A673 (cell line): ENCODE measurements at regions not wholly inside any gene's neighbourhood (a gene's known extent, or its start where the extent isn't known, plus 50 kb on each side); places are given as distances from the start of the nearest gene placed in this dataset.

Source experiments
- BruUV-seq: library from RNA; stranded (reverse); fragments of 400-500 nt; replicated peaks from 2 replicates; lab custom pipeline; 2021; lab: Mats Ljungman, UMichigan
- CTCF ChIA-PET: fragments of 300-600 bp; sonication (Branson Sonifier 250); formaldehyde crosslinking; loops from one replicate; lab custom pipeline; 2022; ENCODE audit warnings: antibody characterized with exemption; lab: Charles Lee
- POLR2A ChIA-PET: fragments of 300-600 bp; sonication (Branson Sonifier 250); formaldehyde crosslinking; loops from one replicate; lab custom pipeline; 2022; ENCODE audit warnings: antibody characterized with exemption; ENCODE audit not compliant: low non-redundant PET; lab: Charles Lee
- DNase-seq: peaks from one replicate; pipeline ENCODE4 v3.0.0-alpha.2; 2015; ENCODE audit warnings: low spot score
- H3K27ac ChIP-seq: fragments of 200-600 bp; sonication (generic); 2 replicates; pipeline ENCODE4 v1.5.1; 2016; ENCODE audit warnings: mixed run types, low read depth, mild to moderate bottlenecking, mixed read lengths, antibody characterized with exemption, low read length; ENCODE audit not compliant: poor library complexity, severe bottlenecking
- H3K27me3 ChIP-seq: fragments of 200-600 bp; sonication (generic); replicated peaks from 2 replicates; pipeline ENCODE4 v1.6.1; 2017; ENCODE audit warnings: mixed run types, low read depth, mild to moderate bottlenecking, mixed read lengths, antibody characterized with exemption, low read length; ENCODE audit not compliant: insufficient read depth, poor library complexity
- H3K36me3 ChIP-seq: fragments of 200-600 bp; sonication (generic); 2 replicates; pipeline ENCODE4 v1.6.1; 2016; ENCODE audit warnings: mixed run types, mild to moderate bottlenecking, mixed read lengths, antibody characterized with exemption, low read length; ENCODE audit not compliant: insufficient read depth, poor library complexity, severe bottlenecking
- H3K4me1 ChIP-seq: fragments of 200-600 bp; sonication (generic); 2 replicates; pipeline ENCODE4 v1.6.1; 2017; ENCODE audit warnings: mixed run types, mild to moderate bottlenecking, mixed read lengths, antibody characterized with exemption, low read length; ENCODE audit not compliant: insufficient read depth, poor library complexity, severe bottlenecking
- H3K4me3 ChIP-seq: fragments of 200-600 bp; sonication (generic); 2 replicates; pipeline ENCODE4 v1.5.1; 2016; ENCODE audit warnings: low read depth, mixed run types, mild to moderate bottlenecking, mixed read lengths, low read length; ENCODE audit not compliant: poor library complexity, severe bottlenecking
- H3K9me3 ChIP-seq: fragments of 200-600 bp; sonication (generic); 2 replicates; pipeline ENCODE4 v1.6.1; 2016; ENCODE audit warnings: mixed run types, low read depth, mild to moderate bottlenecking, mixed read lengths, antibody characterized with exemption, low read length; ENCODE audit not compliant: poor library complexity, severe bottlenecking
- EZH2 ChIP-seq: fragments of 200-600 bp; sonication (generic); IDR thresholded peaks from 2 replicates; pipeline ENCODE4 v1.6.1; 2017; ENCODE audit warnings: borderline replicate concordance, low read depth, mild to moderate bottlenecking, mixed read lengths, antibody characterized with exemption, low read length; ENCODE audit not compliant: poor library complexity, severe bottlenecking
- intact Hi-C: fragments of 100-400 bp; cut with micrococcal nuclease; formaldehyde crosslinking; loops from one replicate; pipeline ENCODE4 v1.10.0; 2022; ENCODE audit not compliant: unreplicated experiment
- TF ChIP-seq, protein P1 (sequence below): fragments of 300-800, 200-600 bp; sonication (generic); conservative IDR thresholded peaks from 2 replicates; pipeline ENCODE4 v1.5.1; 2017; ENCODE audit warnings: low read depth, mild to moderate bottlenecking, antibody characterized with exemption, low read length, moderate library complexity, mixed read lengths

DNA sequence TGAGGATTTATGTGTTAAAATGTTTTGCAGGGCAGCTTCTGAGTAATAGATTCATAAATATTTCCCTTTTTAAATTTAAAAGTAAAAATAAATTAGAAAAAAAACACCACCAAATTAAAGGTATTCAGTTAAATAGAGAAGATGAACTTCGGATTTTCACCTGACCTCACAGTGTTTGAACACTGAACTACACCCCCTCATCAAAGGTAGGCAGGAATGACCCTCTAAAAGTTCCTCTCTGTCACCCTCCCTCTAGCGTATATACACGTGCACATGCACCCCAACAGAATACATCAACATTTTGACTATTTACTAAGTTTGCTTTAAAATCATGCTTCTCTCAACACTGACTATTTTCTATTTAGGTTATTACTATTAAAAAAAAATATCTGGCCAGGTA lies 528.3 kb downstream of the QKI start:
- POLR2A ChIA-PET: no interaction called here
- CTCF ChIA-PET: no interaction called here

DNA sequence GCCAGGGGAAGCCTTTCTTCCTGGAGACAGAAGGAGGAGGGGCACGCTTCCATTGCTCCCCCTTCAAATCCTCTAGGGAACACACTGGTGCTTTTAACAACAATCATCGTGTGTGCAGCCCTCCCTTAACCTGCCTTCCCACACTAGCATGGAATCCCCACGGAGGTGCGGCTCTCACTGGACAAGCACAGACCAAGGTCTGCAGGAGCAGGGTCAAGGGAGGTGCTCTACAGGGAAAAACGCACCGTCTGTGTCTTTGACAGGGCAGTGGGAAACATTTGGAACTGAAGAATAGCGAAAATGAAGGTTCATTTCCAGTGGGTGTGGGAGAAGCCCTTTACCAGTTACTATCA lies 527.1 kb downstream of the QKI start:
- Histone ChIP-seq H3K27me3 (no peaks in the 10 kb centered on the region), H3K4me3 (no peak overlapping the region), H3K9me3 (no peaks in the 10 kb centered on the region), H3K36me3 (no peaks in the 10 kb centered on the region), H3K27ac (peak overlapping the region; percentile 69), H3K4me1 (peaks cover 31% of the 10 kb centered on the region)
- CTCF ChIA-PET: no interaction called here
- no TSS peak for BruUV-seq
- POLR2A ChIA-PET: no interaction called here
- no peak for DNase-seq
- intact Hi-C loops: no loop called here
- TF ChIP-seq, protein P1, sequence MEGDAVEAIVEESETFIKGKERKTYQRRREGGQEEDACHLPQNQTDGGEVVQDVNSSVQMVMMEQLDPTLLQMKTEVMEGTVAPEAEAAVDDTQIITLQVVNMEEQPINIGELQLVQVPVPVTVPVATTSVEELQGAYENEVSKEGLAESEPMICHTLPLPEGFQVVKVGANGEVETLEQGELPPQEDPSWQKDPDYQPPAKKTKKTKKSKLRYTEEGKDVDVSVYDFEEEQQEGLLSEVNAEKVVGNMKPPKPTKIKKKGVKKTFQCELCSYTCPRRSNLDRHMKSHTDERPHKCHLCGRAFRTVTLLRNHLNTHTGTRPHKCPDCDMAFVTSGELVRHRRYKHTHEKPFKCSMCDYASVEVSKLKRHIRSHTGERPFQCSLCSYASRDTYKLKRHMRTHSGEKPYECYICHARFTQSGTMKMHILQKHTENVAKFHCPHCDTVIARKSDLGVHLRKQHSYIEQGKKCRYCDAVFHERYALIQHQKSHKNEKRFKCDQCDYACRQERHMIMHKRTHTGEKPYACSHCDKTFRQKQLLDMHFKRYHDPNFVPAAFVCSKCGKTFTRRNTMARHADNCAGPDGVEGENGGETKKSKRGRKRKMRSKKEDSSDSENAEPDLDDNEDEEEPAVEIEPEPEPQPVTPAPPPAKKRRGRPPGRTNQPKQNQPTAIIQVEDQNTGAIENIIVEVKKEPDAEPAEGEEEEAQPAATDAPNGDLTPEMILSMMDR: no peak
- TF ChIP-seq EZH2: no peak

More for the DNA sequence above, 528.3 kb downstream of the QKI start:
- TF ChIP-seq, protein P1: no peak
- TF ChIP-seq EZH2: no peak
- BruUV-seq: no TSS peak
- Histone ChIP-seq H3K9me3 (no peaks in the 10 kb centered on the region), H3K4me3 (no peak overlapping the region), H3K36me3 (no peaks in the 10 kb centered on the region), H3K27ac (no peak overlapping the region), H3K4me1 (peaks cover 31% of the 10 kb centered on the region), H3K27me3 (no peaks in the 10 kb centered on the region)
- DNase-seq: no peak
- intact Hi-C loops: no loop called here

- Histone ChIP-seq H3K27ac (peak overlapping the region; percentile 69), H3K4me1 (peaks cover 31% of the 10 kb centered on the region), H3K27me3 (no peaks in the 10 kb centered on the region), H3K4me3 (no peak overlapping the region), H3K36me3 (no peaks in the 10 kb centered on the region), H3K9me3 (no peaks in the 10 kb centered on the region)
- TF ChIP-seq, protein P1: no peak
- TF ChIP-seq EZH2: no peak
- CTCF ChIA-PET: no interaction called here
- intact Hi-C loops: no loop called here
- no TSS peak for BruUV-seq
- DNase-seq: peak; percentile 42
- POLR2A ChIA-PET: no interaction called here
These were observed 526.4 kb downstream of the QKI start for GRCh38 chr6:163940705-163941623.
